A549 (cell line): ENCODE measurements at regions not wholly inside any gene's neighbourhood (a gene's known extent, or its start where the extent isn't known, plus 50 kb on each side); places are given as distances from the start of the nearest gene placed in this dataset.

Experiments
- BHLHE40 ChIP-seq: IDR thresholded peaks from 2 replicates; pipeline ENCODE4 v1.6.1; 2012; ENCODE audit warnings: low read depth, low read length, inconsistent platforms
- CTCF ChIP-seq: fragments of >200 bp; sonication (Bioruptor Twin); formaldehyde crosslinking; IDR thresholded peaks from 3 replicates; pipeline ENCODE4 v1.5.1; 2016
- HMGXB4 ChIP-seq: fragments of 250-450 bp; sonication (Bioruptor Pico); IDR thresholded peaks from 2 replicates; pipeline ENCODE4 v1.5.0; 2021; ENCODE audit warnings: mild to moderate bottlenecking, moderate library complexity, borderline replicate concordance
- JUN ChIP-seq, 2 experiments: fragments of >200 bp; sonication (Bioruptor Twin); formaldehyde crosslinking; IDR thresholded peaks; 2 replicates in 1 of 2; 3 replicates in 1 of 2; pipeline ENCODE4 v1.6.1; 2016 to 2017
- PHF8 ChIP-seq: fragments of 200-600 bp; sonication (generic); IDR thresholded peaks from 2 replicates; pipeline ENCODE4 v1.6.1; 2016; ENCODE audit warnings: low read depth, mild to moderate bottlenecking, antibody characterized with exemption, moderate library complexity, borderline replicate concordance
- REST ChIP-seq: fragments of 200-600 bp; sonication (generic); IDR thresholded peaks from 2 replicates; pipeline ENCODE4 v1.6.1; 2016; ENCODE audit warnings: antibody characterized with exemption, mild to moderate bottlenecking, moderate library complexity
- RFX5 ChIP-seq: fragments of 450-650 bp; IDR thresholded peaks from 2 replicates; pipeline ENCODE4 v1.7.1; 2014; ENCODE audit warnings: antibody characterized with exemption, mild to moderate bottlenecking, moderate library complexity
- SREBF2 ChIP-seq: fragments of 450-650 bp; IDR thresholded peaks from 2 replicates; pipeline ENCODE4 v1.6.1; 2014; ENCODE audit warnings: mild to moderate bottlenecking, moderate library complexity
- USF2 ChIP-seq: fragments of 450-650 bp; IDR thresholded peaks from 2 replicates; pipeline ENCODE4 v1.6.1; 2014; ENCODE audit warnings: antibody characterized with exemption

- TF ChIP-seq REST, result no peak
- no peak for TF ChIP-seq CTCF
- TF ChIP-seq PHF8, result no peak
- TF ChIP-seq HMGXB4 (CRISPR knock-in tag), result no peak
- TF ChIP-seq RFX5, result no peak
- TF ChIP-seq JUN (IDR thresholded peaks at IDR 0.05), result no peak
- TF ChIP-seq BHLHE40, result no peak
- no peak for TF ChIP-seq USF2
- TF ChIP-seq SREBF2, result no peak
These were observed 479.3 kb upstream of the BTBD3 start for GRCh38 chr20:11438412-11438811.
